Sigmoid colon (tissue), 4 donors: ENCODE measurements at regions not wholly inside any gene's neighbourhood (a gene's known extent, or its start where the extent isn't known, plus 50 kb on each side); places are given as distances from the start of the nearest gene placed in this dataset.

Experiments
- EP300 ChIP-seq, 4 donors: sonication (generic); formaldehyde crosslinking; IDR thresholded peaks; one replicate each; pipeline ENCODE4 v1.6.1; 2017; ENCODE audit warnings: antibody characterized with exemption in 4 of 4
- POLR2A ChIP-seq, 2 donors: fragments of 450-650 bp; IDR thresholded peaks; one replicate each; pipeline ENCODE4 v1.6.1; 2016; ENCODE audit warnings: antibody characterized with exemption in 2 of 2, mild to moderate bottlenecking in 2 of 2, moderate library complexity in 2 of 2
- TF ChIP-seq, protein P1 (sequence below), 4 experiments: fragments of 450-650 bp in 3 of 4; fragments of 200-600 bp in 1 of 4; IDR thresholded peaks; one replicate each; pipeline ENCODE4 v1.5.1; 2016 to 2019; ENCODE audit warnings: antibody characterized with exemption in 4 of 4, mild to moderate bottlenecking in 3 of 4, moderate library complexity in 2 of 4

- TF ChIP-seq POLR2A (IDR thresholded peaks at IDR 0.05), result peak; percentile 82 to 93
- TF ChIP-seq EP300 (IDR thresholded peaks at IDR 0.05), result peak; percentile 47 to 85 (median 60)
- TF ChIP-seq, protein P1, sequence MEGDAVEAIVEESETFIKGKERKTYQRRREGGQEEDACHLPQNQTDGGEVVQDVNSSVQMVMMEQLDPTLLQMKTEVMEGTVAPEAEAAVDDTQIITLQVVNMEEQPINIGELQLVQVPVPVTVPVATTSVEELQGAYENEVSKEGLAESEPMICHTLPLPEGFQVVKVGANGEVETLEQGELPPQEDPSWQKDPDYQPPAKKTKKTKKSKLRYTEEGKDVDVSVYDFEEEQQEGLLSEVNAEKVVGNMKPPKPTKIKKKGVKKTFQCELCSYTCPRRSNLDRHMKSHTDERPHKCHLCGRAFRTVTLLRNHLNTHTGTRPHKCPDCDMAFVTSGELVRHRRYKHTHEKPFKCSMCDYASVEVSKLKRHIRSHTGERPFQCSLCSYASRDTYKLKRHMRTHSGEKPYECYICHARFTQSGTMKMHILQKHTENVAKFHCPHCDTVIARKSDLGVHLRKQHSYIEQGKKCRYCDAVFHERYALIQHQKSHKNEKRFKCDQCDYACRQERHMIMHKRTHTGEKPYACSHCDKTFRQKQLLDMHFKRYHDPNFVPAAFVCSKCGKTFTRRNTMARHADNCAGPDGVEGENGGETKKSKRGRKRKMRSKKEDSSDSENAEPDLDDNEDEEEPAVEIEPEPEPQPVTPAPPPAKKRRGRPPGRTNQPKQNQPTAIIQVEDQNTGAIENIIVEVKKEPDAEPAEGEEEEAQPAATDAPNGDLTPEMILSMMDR (IDR thresholded peaks at IDR 0.05), result no peak
Measured at GRCh38 chr6:26285143-26286134, 79.6 kb upstream of the BTN3A2 start.
